Renal pelvis (tissue), 1 donor: ENCODE measurements at regions not wholly inside any gene's neighbourhood (a gene's known extent, or its start where the extent isn't known, plus 50 kb on each side); places are given as distances from the start of the nearest gene placed in this dataset.
A peak's percentile ranks its signal among the peaks of the same experiment; 100 is the strongest.
"Not testable (repeated sequence)": the region's sequence is repeated elsewhere in the genome, so short reads cannot be mapped to it uniquely, and the experiment has no call there.

Experiments
- DNase-seq: peaks from one replicate; pipeline ENCODE4 v3.0.0-alpha.2; 2013

GRCh38 chr10:57689596-57690297 lies 577.9 kb downstream of the IPMK start:
- no peak for DNase-seq

GRCh38 chr10:57679916-57680315 lies 587.8 kb downstream of the IPMK start:
- DNase-seq = no peak

GRCh38 chr10:57675125-57675524 lies 592.6 kb downstream of the IPMK start:
- DNase-seq = no peak

- no peak for DNase-seq
These were observed 594.2 kb downstream of the IPMK start for GRCh38 chr10:57673446-57673960.

GRCh38 chr10:57664815-57665214 lies 602.9 kb downstream of the IPMK start:
- no peak for DNase-seq

- no peak for DNase-seq
These were observed 604.3 kb downstream of the IPMK start for GRCh38 chr10:57663401-57663800.

GRCh38 chr10:57661206-57661605 lies 606.5 kb downstream of the IPMK start:
- no peak for DNase-seq

GRCh38 chr10:57657164-57657765 lies 610.4 kb downstream of the IPMK start:
- DNase-seq = peak; percentile 52

- no peak for DNase-seq
These were observed 612.8 kb downstream of the IPMK start for GRCh38 chr10:57654856-57655255.

- not testable (repeated sequence) for DNase-seq
These were observed 622.6 kb downstream of the IPMK start for GRCh38 chr10:57645108-57645507.

- DNase-seq = no peak
These were observed 629.3 kb downstream of the IPMK start for GRCh38 chr10:57638411-57638810.

GRCh38 chr10:57628592-57629284 lies 639.0 kb downstream of the IPMK start:
- DNase-seq = peak; percentile 41

GRCh38 chr10:57627642-57628178 lies 640.0 kb downstream of the IPMK start:
- no peak for DNase-seq

GRCh38 chr10:57624856-57625592 lies 642.7 kb downstream of the IPMK start:
- no peak for DNase-seq

- DNase-seq = no peak
These were observed 643.6 kb downstream of the IPMK start for GRCh38 chr10:57624066-57624465.

- DNase-seq = no peak
These were observed 646.2 kb downstream of the IPMK start for GRCh38 chr10:57621466-57621865.

GRCh38 chr10:57605948-57606485 lies 661.7 kb downstream of the IPMK start:
- DNase-seq = no peak

GRCh38 chr10:57599440-57599839 lies 668.3 kb downstream of the IPMK start:
- DNase-seq = no peak

GRCh38 chr10:57593983-57594573 lies 673.6 kb downstream of the IPMK start:
- DNase-seq = no peak

GRCh38 chr10:57579926-57580325 lies 687.8 kb downstream of the IPMK start:
- DNase-seq = peak; percentile 0

- DNase-seq = no peak
These were observed 705.5 kb downstream of the IPMK start for GRCh38 chr10:57562211-57562610.
